Uterus (tissue), 2 donors: ENCODE measurements at regions not wholly inside any gene's neighbourhood (a gene's known extent, or its start where the extent isn't known, plus 50 kb on each side); places are given as distances from the start of the nearest gene placed in this dataset.

Experiments used
- CTCF ChIP-seq, 4 experiments: fragments of 200-600 bp in 2 of 4; fragments of 450-650 bp in 2 of 4; sonication (generic) in 2 of 4; IDR thresholded peaks; one replicate each; pipeline ENCODE4 v1.5.1; 2016 to 2019; ENCODE audit warnings: antibody characterized with exemption in 4 of 4, mild to moderate bottlenecking in 2 of 4, moderate library complexity in 1 of 4
- POLR2A ChIP-seq, 2 donors: fragments of 450-650 bp; IDR thresholded peaks; one replicate each; pipeline ENCODE4 v1.6.1; 2016; ENCODE audit warnings: antibody characterized with exemption in 2 of 2, mild to moderate bottlenecking in 1 of 2, moderate library complexity in 1 of 2

DNA sequence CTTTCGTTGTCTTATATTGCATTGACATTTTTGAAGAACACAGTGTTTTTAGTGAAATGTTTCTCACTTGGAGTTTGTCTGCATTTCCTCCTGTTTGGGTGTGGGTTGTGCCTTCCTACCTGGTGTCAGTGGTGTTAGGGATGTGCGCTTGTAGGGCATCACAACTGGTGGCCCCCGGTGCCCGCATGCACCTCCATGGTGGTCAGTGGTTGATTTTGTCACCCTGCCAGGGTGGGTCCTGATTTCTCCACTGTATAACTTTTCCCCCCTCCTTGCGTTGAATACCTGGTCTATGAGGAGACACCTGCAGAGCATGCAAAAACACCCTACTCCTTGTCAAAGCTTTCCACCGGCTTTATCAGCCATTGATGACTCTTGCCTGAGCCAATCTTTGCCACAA lies 132.9 kb downstream of the BARX1 start:
- TF ChIP-seq POLR2A (IDR thresholded peaks at IDR 0.05): no peak
- TF ChIP-seq CTCF (IDR thresholded peaks at IDR 0.05): no peak
